ENCODE measurements at regions not wholly inside any gene's neighbourhood (a gene's known extent, or its start where the extent isn't known, plus 50 kb on each side); places are given as distances from the start of the nearest gene placed in this dataset.

DNA sequence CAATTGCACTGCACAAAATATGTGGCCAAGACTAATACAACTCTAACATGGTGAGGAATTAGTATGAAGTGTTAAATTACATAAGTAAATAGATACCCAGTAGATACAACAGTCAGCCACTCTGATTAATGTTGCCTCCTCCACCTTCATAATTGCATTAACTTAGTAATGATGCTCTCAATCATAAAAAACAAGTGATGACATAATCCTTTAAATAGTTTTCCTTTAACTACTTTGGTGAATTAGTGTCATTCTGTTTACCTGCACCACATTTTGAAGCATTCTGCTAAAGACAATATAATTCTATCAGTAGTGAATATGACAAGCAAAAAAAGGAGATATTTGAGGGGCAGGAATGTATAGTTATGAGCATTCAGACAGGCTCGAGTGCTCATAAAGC, 265.9 kb upstream of the SLC24A2 start:
- POLR2A ChIA-PET, result no interaction called here
- H3K36me3 Mint-ChIP-seq, result no peaks in the 10 kb centered on the region
- no peak for DNase-seq (ENCODE audit: low spot score)
- CTCF ChIA-PET, result no interaction called here
- no peak overlapping the region for H3K27ac Mint-ChIP-seq
- H3K4me3 Mint-ChIP-seq, result no peak overlapping the region
- no peaks in the 10 kb centered on the region; the same call in 1 of the 2 replicates for H3K4me1 Mint-ChIP-seq
- H3K9me3 Mint-ChIP-seq, result no peaks in the 10 kb centered on the region
- no peaks in the 10 kb centered on the region for H3K27me3 Mint-ChIP-seq (ENCODE audit: low read depth)
- no peak for TF ChIP-seq CBFB (CRISPR knock-in tag; IDR thresholded peaks at IDR 0.05; ENCODE audit: low read depth)
- TF ChIP-seq, protein P1, sequence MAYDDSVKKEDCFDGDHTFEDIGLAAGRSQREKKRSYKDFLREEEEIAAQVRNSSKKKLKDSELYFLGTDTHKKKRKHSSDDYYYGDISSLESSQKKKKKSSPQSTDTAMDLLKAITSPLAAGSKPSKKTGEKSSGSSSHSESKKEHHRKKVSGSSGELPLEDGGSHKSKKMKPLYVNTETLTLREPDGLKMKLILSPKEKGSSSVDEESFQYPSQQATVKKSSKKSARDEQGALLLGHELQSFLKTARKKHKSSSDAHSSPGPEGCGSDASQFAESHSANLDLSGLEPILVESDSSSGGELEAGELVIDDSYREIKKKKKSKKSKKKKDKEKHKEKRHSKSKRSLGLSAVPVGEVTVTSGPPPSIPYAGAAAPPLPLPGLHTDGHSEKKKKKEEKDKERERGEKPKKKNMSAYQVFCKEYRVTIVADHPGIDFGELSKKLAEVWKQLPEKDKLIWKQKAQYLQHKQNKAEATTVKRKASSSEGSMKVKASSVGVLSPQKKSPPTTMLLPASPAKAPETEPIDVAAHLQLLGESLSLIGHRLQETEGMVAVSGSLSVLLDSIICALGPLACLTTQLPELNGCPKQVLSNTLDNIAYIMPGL (CRISPR knock-in tag; IDR thresholded peaks at IDR 0.05), result no peak
- TF ChIP-seq, protein P2, sequence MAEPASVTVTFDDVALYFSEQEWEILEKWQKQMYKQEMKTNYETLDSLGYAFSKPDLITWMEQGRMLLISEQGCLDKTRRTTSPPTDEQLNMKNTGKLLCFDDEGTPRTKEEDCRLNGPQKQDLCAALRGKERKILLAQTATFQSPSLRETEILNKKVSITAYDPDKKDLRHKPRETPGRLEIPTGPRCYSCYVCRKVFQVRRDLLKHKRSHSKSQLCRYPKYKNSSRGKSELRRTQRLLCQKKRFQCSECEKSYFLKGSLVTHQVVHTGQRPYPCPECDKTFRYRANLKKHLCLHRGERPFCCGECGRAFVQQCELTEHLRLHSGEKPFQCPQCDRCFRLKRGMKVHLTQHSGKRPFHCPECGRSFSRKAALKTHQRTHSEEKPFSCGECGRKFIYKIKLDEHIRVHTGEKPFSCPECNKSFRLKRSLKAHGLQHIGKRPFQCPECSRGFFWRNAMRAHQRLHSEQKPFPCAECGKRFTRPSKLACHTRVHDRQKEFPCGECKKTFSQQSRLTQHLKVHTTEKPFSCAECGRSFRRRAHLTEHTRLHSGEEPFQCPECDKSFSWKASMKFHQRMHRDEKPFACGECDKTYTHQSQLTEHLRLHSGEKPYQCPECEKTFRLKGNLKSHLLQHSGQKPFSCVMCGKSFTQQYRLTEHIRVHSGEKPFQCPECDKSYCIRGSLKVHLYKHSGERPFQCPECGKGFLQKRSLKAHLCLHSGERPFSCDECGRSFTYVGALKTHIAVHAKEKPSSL (CRISPR knock-in tag; conservative IDR thresholded peaks at IDR 0.05), result no peak
- TF ChIP-seq NFYB (CRISPR knock-in tag; conservative IDR thresholded peaks at IDR 0.05; ENCODE audit: low read depth), result no peak
- no peak for ATAC-seq

DNA sequence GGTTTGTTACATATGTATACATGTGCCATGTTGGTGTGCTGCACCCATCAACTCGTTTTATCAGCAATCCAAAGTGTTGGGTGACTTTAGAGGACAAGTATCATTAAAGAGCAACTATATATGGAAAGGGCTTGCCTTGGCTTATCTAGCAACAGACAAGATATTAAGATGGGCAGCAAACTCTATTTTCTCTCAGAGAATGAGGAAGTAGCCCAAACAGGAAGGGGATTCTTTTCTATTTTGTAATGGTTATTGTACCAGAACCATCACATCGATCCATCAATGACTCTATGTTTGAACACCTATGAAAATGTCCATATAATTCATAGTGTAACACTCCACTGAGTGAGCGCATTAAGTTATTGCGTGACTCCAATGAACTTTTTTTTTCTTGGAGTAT, 260.1 kb upstream of the SLC24A2 start:
- Mint-ChIP-seq H3K36me3 (no peaks in the 10 kb centered on the region), H3K27ac (no peak overlapping the region), H3K4me3 (no peak overlapping the region), H3K27me3 (ENCODE audit: low read depth) (no peaks in the 10 kb centered on the region), H3K9me3 (no peaks in the 10 kb centered on the region), H3K4me1 (no peaks in the 10 kb centered on the region; the same call in 1 of the 2 replicates)
- ChIA-PET CTCF (no interaction called here), POLR2A (no interaction called here)
- TF ChIP-seq, protein P3, sequence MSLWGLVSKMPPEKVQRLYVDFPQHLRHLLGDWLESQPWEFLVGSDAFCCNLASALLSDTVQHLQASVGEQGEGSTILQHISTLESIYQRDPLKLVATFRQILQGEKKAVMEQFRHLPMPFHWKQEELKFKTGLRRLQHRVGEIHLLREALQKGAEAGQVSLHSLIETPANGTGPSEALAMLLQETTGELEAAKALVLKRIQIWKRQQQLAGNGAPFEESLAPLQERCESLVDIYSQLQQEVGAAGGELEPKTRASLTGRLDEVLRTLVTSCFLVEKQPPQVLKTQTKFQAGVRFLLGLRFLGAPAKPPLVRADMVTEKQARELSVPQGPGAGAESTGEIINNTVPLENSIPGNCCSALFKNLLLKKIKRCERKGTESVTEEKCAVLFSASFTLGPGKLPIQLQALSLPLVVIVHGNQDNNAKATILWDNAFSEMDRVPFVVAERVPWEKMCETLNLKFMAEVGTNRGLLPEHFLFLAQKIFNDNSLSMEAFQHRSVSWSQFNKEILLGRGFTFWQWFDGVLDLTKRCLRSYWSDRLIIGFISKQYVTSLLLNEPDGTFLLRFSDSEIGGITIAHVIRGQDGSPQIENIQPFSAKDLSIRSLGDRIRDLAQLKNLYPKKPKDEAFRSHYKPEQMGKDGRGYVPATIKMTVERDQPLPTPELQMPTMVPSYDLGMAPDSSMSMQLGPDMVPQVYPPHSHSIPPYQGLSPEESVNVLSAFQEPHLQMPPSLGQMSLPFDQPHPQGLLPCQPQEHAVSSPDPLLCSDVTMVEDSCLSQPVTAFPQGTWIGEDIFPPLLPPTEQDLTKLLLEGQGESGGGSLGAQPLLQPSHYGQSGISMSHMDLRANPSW (CRISPR knock-in tag; conservative IDR thresholded peaks at IDR 0.05; ENCODE audit: low read depth), result no peak
- ATAC-seq (no peak), DNase-seq (ENCODE audit: low spot score) (no peak)

DNA sequence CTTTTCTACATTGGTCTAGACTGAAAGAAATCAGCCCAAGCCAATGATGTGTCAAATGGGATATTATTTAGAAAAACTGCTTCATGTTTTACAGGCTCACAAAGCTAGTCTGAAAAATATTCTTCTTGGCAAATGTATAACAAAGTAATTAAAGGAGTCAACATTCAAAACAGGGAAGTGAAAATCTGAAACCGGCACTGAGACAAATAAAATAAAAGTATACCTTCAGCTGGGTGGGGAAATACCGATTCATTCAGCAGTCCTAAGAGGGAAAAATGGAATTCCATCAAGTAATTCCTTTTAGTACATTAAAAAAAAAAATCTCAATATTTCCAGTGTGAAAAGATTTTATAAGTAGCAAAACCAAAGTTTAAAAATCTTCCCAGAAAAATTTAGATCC, 259.6 kb upstream of the SLC24A2 start:
- CTCF ChIA-PET, result no interaction called here
- Mint-ChIP-seq H3K9me3 (no peaks in the 10 kb centered on the region), H3K4me1 (peaks cover 2% of the 10 kb centered on the region), H3K27ac (no peak overlapping the region), H3K27me3 (ENCODE audit: low read depth) (no peaks in the 10 kb centered on the region), H3K4me3 (no peak overlapping the region), H3K36me3 (no peaks in the 10 kb centered on the region)
- POLR2A ChIA-PET, result no interaction called here
- DNase-seq (ENCODE audit: low spot score) (no peak), ATAC-seq (no peak)
- TF ChIP-seq, protein P4, sequence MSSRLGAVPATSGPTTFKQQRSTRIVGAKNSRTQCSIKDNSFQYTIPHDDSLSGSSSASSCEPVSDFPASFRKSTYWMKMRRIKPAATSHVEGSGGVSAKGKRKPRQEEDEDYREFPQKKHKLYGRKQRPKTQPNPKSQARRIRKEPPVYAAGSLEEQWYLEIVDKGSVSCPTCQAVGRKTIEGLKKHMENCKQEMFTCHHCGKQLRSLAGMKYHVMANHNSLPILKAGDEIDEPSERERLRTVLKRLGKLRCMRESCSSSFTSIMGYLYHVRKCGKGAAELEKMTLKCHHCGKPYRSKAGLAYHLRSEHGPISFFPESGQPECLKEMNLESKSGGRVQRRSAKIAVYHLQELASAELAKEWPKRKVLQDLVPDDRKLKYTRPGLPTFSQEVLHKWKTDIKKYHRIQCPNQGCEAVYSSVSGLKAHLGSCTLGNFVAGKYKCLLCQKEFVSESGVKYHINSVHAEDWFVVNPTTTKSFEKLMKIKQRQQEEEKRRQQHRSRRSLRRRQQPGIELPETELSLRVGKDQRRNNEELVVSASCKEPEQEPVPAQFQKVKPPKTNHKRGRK (CRISPR knock-in tag; IDR thresholded peaks at IDR 0.05; ENCODE audit: borderline replicate concordance), result no peak
- TF ChIP-seq, protein P3 (CRISPR knock-in tag; conservative IDR thresholded peaks at IDR 0.05; ENCODE audit: low read depth), result no peak
- no peak for TF ChIP-seq GABPB1 (CRISPR knock-in tag; IDR thresholded peaks at IDR 0.05)
- TF ChIP-seq PRRX2 (CRISPR knock-in tag; IDR thresholded peaks at IDR 0.05), result no peak
- TF ChIP-seq, protein P5, sequence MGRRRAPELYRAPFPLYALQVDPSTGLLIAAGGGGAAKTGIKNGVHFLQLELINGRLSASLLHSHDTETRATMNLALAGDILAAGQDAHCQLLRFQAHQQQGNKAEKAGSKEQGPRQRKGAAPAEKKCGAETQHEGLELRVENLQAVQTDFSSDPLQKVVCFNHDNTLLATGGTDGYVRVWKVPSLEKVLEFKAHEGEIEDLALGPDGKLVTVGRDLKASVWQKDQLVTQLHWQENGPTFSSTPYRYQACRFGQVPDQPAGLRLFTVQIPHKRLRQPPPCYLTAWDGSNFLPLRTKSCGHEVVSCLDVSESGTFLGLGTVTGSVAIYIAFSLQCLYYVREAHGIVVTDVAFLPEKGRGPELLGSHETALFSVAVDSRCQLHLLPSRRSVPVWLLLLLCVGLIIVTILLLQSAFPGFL (CRISPR knock-in tag; IDR thresholded peaks at IDR 0.05; ENCODE audit: borderline replicate concordance), result no peak
- TF ChIP-seq SP1 (CRISPR knock-in tag; conservative IDR thresholded peaks at IDR 0.05), result no peak
- no peak for TF ChIP-seq KAT7 (CRISPR knock-in tag; IDR thresholded peaks at IDR 0.05; ENCODE audit: borderline replicate concordance)
- TF ChIP-seq SMAD3 (CRISPR knock-in tag; IDR thresholded peaks at IDR 0.05; ENCODE audit: borderline replicate concordance), result no peak
- TF ChIP-seq MXD4 (CRISPR knock-in tag; IDR thresholded peaks at IDR 0.05; ENCODE audit: borderline replicate concordance), result no peak
- TF ChIP-seq, protein P6, sequence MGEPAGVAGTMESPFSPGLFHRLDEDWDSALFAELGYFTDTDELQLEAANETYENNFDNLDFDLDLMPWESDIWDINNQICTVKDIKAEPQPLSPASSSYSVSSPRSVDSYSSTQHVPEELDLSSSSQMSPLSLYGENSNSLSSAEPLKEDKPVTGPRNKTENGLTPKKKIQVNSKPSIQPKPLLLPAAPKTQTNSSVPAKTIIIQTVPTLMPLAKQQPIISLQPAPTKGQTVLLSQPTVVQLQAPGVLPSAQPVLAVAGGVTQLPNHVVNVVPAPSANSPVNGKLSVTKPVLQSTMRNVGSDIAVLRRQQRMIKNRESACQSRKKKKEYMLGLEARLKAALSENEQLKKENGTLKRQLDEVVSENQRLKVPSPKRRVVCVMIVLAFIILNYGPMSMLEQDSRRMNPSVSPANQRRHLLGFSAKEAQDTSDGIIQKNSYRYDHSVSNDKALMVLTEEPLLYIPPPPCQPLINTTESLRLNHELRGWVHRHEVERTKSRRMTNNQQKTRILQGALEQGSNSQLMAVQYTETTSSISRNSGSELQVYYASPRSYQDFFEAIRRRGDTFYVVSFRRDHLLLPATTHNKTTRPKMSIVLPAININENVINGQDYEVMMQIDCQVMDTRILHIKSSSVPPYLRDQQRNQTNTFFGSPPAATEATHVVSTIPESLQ (CRISPR knock-in tag; IDR thresholded peaks at IDR 0.05), result no peak
- TF ChIP-seq SOX15 (CRISPR knock-in tag; IDR thresholded peaks at IDR 0.05), result no peak
- no peak for TF ChIP-seq HMGA2 (CRISPR knock-in tag; IDR thresholded peaks at IDR 0.05)
- TF ChIP-seq JUN (CRISPR knock-in tag; IDR thresholded peaks at IDR 0.05), result no peak
- no peak for TF ChIP-seq ZNF121 (CRISPR knock-in tag; IDR thresholded peaks at IDR 0.05)
